H9 (cell line): ENCODE measurements at regions not wholly inside any gene's neighbourhood (a gene's known extent, or its start where the extent isn't known, plus 50 kb on each side); places are given as distances from the start of the nearest gene placed in this dataset.

ENCODE experiments used
- DNase-seq: peaks from one replicate; pipeline ENCODE4 v3.0.0-alpha.2; 2017
- H2AFZ ChIP-seq: one replicate; pipeline ENCODE4 v1.6.1; 2013; ENCODE audit warnings: mild to moderate bottlenecking, low read length, control low read depth, moderate library complexity
- H2AK5ac ChIP-seq: 2 replicates; pipeline ENCODE4 v1.6.1; 2013; ENCODE audit warnings: low read length, control low read depth, mixed read lengths; ENCODE audit not compliant: insufficient read length
- H2BK120ac ChIP-seq: one replicate; pipeline ENCODE4 v1.6.1; 2013; ENCODE audit warnings: low read depth, mild to moderate bottlenecking, low read length, control low read depth, inconsistent platforms; ENCODE audit not compliant: poor library complexity, severe bottlenecking
- H2BK12ac ChIP-seq: 2 replicates; pipeline ENCODE4 v1.6.1; 2013; ENCODE audit warnings: low read length, control low read depth, mixed read lengths, low read depth; ENCODE audit not compliant: insufficient read length
- H2BK15ac ChIP-seq: 2 replicates; pipeline ENCODE4 v1.6.1; 2013; ENCODE audit warnings: low read depth, low read length, control low read depth
- H2BK20ac ChIP-seq: one replicate; pipeline ENCODE4 v1.6.1; 2013; ENCODE audit warnings: low read depth, mild to moderate bottlenecking, low read length, control low read depth, inconsistent platforms; ENCODE audit not compliant: poor library complexity, severe bottlenecking
- H2BK5ac ChIP-seq: 2 replicates; pipeline ENCODE4 v1.6.1; 2013; ENCODE audit warnings: low read length, control low read depth, mixed read lengths; ENCODE audit not compliant: insufficient read length
- H3K14ac ChIP-seq: 2 replicates; pipeline ENCODE4 v1.6.1; 2013; ENCODE audit warnings: low read length, control low read depth; ENCODE audit not compliant: insufficient read depth
- H3K18ac ChIP-seq: 2 replicates; pipeline ENCODE4 v1.6.1; 2013; ENCODE audit warnings: low read depth, mild to moderate bottlenecking, mixed read lengths, low read length, control low read depth; ENCODE audit not compliant: insufficient read length
- H3K23ac ChIP-seq: 2 replicates; pipeline ENCODE4 v1.6.1; 2013; ENCODE audit warnings: low read length, control low read depth, mixed read lengths, low read depth; ENCODE audit not compliant: insufficient read length
- H3K23me2 ChIP-seq: 2 replicates; pipeline ENCODE4 v1.6.1; 2013; ENCODE audit warnings: low read depth, mild to moderate bottlenecking, mixed read lengths, low read length, control low read depth; ENCODE audit not compliant: insufficient read length, poor library complexity, severe bottlenecking
- H3K27ac ChIP-seq: 2 replicates; pipeline ENCODE4 v1.5.1; 2013; ENCODE audit warnings: low read length, control low read depth, mixed read lengths, low read depth; ENCODE audit not compliant: insufficient read length
- H3K27me3 ChIP-seq: 2 replicates; pipeline ENCODE4 v1.6.1; 2013; ENCODE audit warnings: low read length, control low read depth, inconsistent platforms; ENCODE audit not compliant: insufficient read depth
- H3K4ac ChIP-seq: 2 replicates; pipeline ENCODE4 v1.6.1; 2013; ENCODE audit warnings: low read depth, mild to moderate bottlenecking, control low read depth, inconsistent platforms, low read length, moderate library complexity
- H3K4me1 ChIP-seq: 2 replicates; pipeline ENCODE4 v1.6.1; 2013; ENCODE audit warnings: low read length, control low read depth, inconsistent platforms; ENCODE audit not compliant: insufficient read depth
- H3K4me2 ChIP-seq: 2 replicates; pipeline ENCODE4 v1.6.1; 2013; ENCODE audit warnings: low read length, control low read depth, mixed read lengths; ENCODE audit not compliant: insufficient read length, insufficient read depth
- H3K56ac ChIP-seq: 2 replicates; pipeline ENCODE4 v1.6.1; 2013; ENCODE audit warnings: low read depth, mild to moderate bottlenecking, mixed read lengths, low read length, control low read depth; ENCODE audit not compliant: insufficient read length
- H3K79me1 ChIP-seq: 2 replicates; pipeline ENCODE4 v1.6.1; 2013; ENCODE audit warnings: low read depth, mild to moderate bottlenecking, moderate library complexity, low read length, control low read depth, inconsistent platforms; ENCODE audit not compliant: insufficient read depth, poor library complexity, severe bottlenecking
- H3K79me2 ChIP-seq: 2 replicates; pipeline ENCODE4 v1.6.1; 2013; ENCODE audit warnings: low read length, control low read depth, inconsistent platforms; ENCODE audit not compliant: insufficient read depth
- H3K9ac ChIP-seq: 2 replicates; pipeline ENCODE4 v1.6.1; 2013; ENCODE audit warnings: low read length, control low read depth, mixed read lengths; ENCODE audit not compliant: insufficient read length; ENCODE audit errors: extremely low read depth
- H3K9me3 ChIP-seq: one replicate; pipeline ENCODE4 v1.6.1; 2013; ENCODE audit warnings: low read depth, low read length, inconsistent platforms; ENCODE audit not compliant: control insufficient read depth
- H3T11ph ChIP-seq: one replicate; pipeline ENCODE4 v1.6.1; 2013; ENCODE audit warnings: mild to moderate bottlenecking, low read length, control low read depth, inconsistent platforms
- H4K20me1 ChIP-seq: one replicate; pipeline ENCODE4 v1.6.1; 2013; ENCODE audit not compliant: control insufficient read depth, insufficient read length, insufficient read depth
- H4K5ac ChIP-seq: 2 replicates; pipeline ENCODE4 v1.6.1; 2013; ENCODE audit warnings: low read depth, mild to moderate bottlenecking, mixed read lengths, low read length, control low read depth; ENCODE audit not compliant: insufficient read length
- H4K8ac ChIP-seq: replicated peaks from 2 replicates; pipeline ENCODE4 v1.6.1; 2013; ENCODE audit warnings: low read length, control low read depth, mixed read lengths, low read depth; ENCODE audit not compliant: insufficient read length
- H4K91ac ChIP-seq: 2 replicates; pipeline ENCODE4 v1.6.1; 2013; ENCODE audit warnings: low read depth, mild to moderate bottlenecking, moderate library complexity, mixed read lengths, low read length, control low read depth; ENCODE audit not compliant: insufficient read length
- H3K27ac Mint-ChIP-seq, 3 experiments: 2 replicates in 2 of 3; 3 replicates in 1 of 3; pipeline ENCODE4 v1.8.0; 2020 to 2021; ENCODE audit warnings: mixed read lengths in 3 of 3, mild to moderate bottlenecking in 1 of 3, moderate library complexity in 1 of 3
- H3K27me3 Mint-ChIP-seq: 2 replicates; pipeline ENCODE4 v1.8.0; 2021; ENCODE audit warnings: low read depth, mild to moderate bottlenecking, moderate library complexity, mixed read lengths
- H3K36me3 Mint-ChIP-seq, 3 experiments: 2 replicates in 2 of 3; 3 replicates in 1 of 3; pipeline ENCODE4 v1.8.0; 2020 to 2021; ENCODE audit warnings: low read depth in 3 of 3, mixed read lengths in 3 of 3; ENCODE audit not compliant: insufficient read depth in 1 of 3
- H3K4me1 Mint-ChIP-seq, 2 experiments: 2 replicates each; pipeline ENCODE4 v1.8.0; 2020; ENCODE audit warnings: mixed read lengths in 2 of 2
- H3K4me3 Mint-ChIP-seq, 2 experiments: 2 replicates in 1 of 2; 3 replicates in 1 of 2; pipeline ENCODE4 v1.8.0; 2020 to 2021; ENCODE audit warnings: mild to moderate bottlenecking in 2 of 2, mixed read lengths in 2 of 2, moderate library complexity in 1 of 2
- H3K9me3 Mint-ChIP-seq, 2 experiments: 2 replicates in 1 of 2; 3 replicates in 1 of 2; pipeline ENCODE4 v1.8.0; 2020; ENCODE audit warnings: mild to moderate bottlenecking in 2 of 2, mixed read lengths in 2 of 2, moderate library complexity in 1 of 2
- CTCF ChIP-seq: fragments of 200-600 bp; sonication (generic); conservative IDR thresholded peaks from 3 replicates; pipeline ENCODE4 v1.8.0; 2021; ENCODE audit warnings: antibody characterized with exemption, mild to moderate bottlenecking
- WGBS: extraction: QIAGEN DNeasy Blood & Tissue Kit; methylation state at CpG from one replicate; pipeline ENCODE4 v1.1.7; 2013; ENCODE audit warnings: missing lambda C conversion rate, low lambda C conversion rate, mixed read lengths; ENCODE audit not compliant: insufficient read length; ENCODE audit errors: extremely low coverage; 5-methylcytosine and 5-hydroxymethylcytosine counted together

GRCh38 chr20:60653111-60653845 lies 598.8 kb upstream of the CDH4 start:
- Histone ChIP-seq H3K79me2 (no peaks in the 10 kb centered on the region), H3K18ac (no peak overlapping the region), H3K23ac (no peak overlapping the region), H3K4me2 (no peak overlapping the region), H2AK5ac (no peak overlapping the region), H4K8ac (no peak overlapping the region), H3K4ac (no peak overlapping the region), H2BK12ac (no peak overlapping the region), H2BK20ac (no peak overlapping the region), H3K79me1 (no peaks in the 10 kb centered on the region), H4K5ac (no peak overlapping the region), H2BK5ac (no peak overlapping the region), H4K91ac (no peak overlapping the region), H3K14ac (no peak overlapping the region), H4K20me1 (no peaks in the 10 kb centered on the region), H2BK120ac (no peak overlapping the region), H3K9ac (no peak overlapping the region), H2AFZ (no peak overlapping the region), H2BK15ac (no peak overlapping the region), H3K9me3 (no peaks in the 10 kb centered on the region), H3K27ac (no peak overlapping the region), H3K27me3 (no peaks in the 10 kb centered on the region), H3K23me2 (no peaks in the 10 kb centered on the region), H3K4me1 (no peaks in the 10 kb centered on the region), H3T11ph (no peak overlapping the region), H3K56ac (no peak overlapping the region)
- Mint-ChIP-seq H3K9me3 (peaks cover 17 to 22% of the 10 kb centered on the region in 2 experiments), H3K36me3 (peaks cover 7 to 19% (median 9%) of the 10 kb centered on the region in 3 experiments; a peak in 5 of 7 replicates), H3K4me1 (peaks cover 10% of the 10 kb centered on the region in 2 experiments), H3K27me3 (peaks cover 6% of the 10 kb centered on the region), H3K4me3 (no peak overlapping the region), H3K27ac (no peak overlapping the region)
- no CpG with 5 or more reads among the region's 2 CpGs for WGBS
- DNase-seq = no peak
- no peak for TF ChIP-seq CTCF
